Liver (tissue), 8 donors: ENCODE measurements at regions not wholly inside any gene's neighbourhood (a gene's known extent, or its start where the extent isn't known, plus 50 kb on each side); places are given as distances from the start of the nearest gene placed in this dataset.

Source experiments
- DNase-seq: peaks from one replicate; pipeline ENCODE4 v3.0.0-alpha.2; 2017; ENCODE audit warnings: low spot score
- H3K27ac ChIP-seq, 2 donors: one replicate each; pipeline ENCODE4 v1.7.0; 2013; ENCODE audit warnings: inconsistent platforms in 2 of 2, low read length in 2 of 2, control low read depth in 1 of 2, low read depth in 1 of 2, mild to moderate bottlenecking in 1 of 2
- H3K27me3 ChIP-seq, 4 donors: one replicate each; pipeline versions ENCODE4 v1.6.1 to v1.7.0; 2013; ENCODE audit warnings: low read length in 3 of 4, inconsistent platforms in 1 of 4, mild to moderate bottlenecking in 1 of 4, moderate library complexity in 1 of 4; ENCODE audit not compliant: control insufficient read depth in 4 of 4, insufficient read depth in 4 of 4
- H3K36me3 ChIP-seq, 4 donors: one replicate each; pipeline versions ENCODE4 v1.6.1 to v1.7.0; 2013; ENCODE audit warnings: low read length in 3 of 4, mild to moderate bottlenecking in 3 of 4, low read depth in 1 of 4, moderate library complexity in 1 of 4; ENCODE audit not compliant: control insufficient read depth in 4 of 4, insufficient read depth in 3 of 4
- H3K4me1 ChIP-seq, 4 donors: one replicate each; pipeline versions ENCODE4 v1.6.1 to v1.7.0; 2013; ENCODE audit warnings: low read length in 3 of 4, mild to moderate bottlenecking in 3 of 4, moderate library complexity in 1 of 4; ENCODE audit not compliant: control insufficient read depth in 4 of 4, insufficient read depth in 4 of 4
- H3K4me3 ChIP-seq, 3 donors: one replicate each; pipeline versions ENCODE4 v1.6.1 to v1.7.0; 2013; ENCODE audit warnings: low read length in 3 of 3, control low read depth in 1 of 3, low read depth in 1 of 3, mild to moderate bottlenecking in 1 of 3
- H3K9ac ChIP-seq, 2 donors: one replicate each; pipeline ENCODE4 v1.7.0; 2013; ENCODE audit warnings: low read length in 2 of 2, mild to moderate bottlenecking in 2 of 2, moderate library complexity in 2 of 2, control low read depth in 1 of 2, low read depth in 1 of 2
- H3K9me3 ChIP-seq, 4 donors: one replicate each; pipeline versions ENCODE4 v1.6.1 to v1.7.0; 2013; ENCODE audit warnings: low read length in 3 of 4; ENCODE audit not compliant: control insufficient read depth in 4 of 4
- ATF3 ChIP-seq: IDR thresholded peaks from 2 replicates; pipeline ENCODE4 v1.6.1; 2016; ENCODE audit warnings: antibody characterized with exemption
- CTCF ChIP-seq: fragments of 150-350 bp; IDR thresholded peaks from 2 replicates; pipeline ENCODE4 v1.5.1; 2017; ENCODE audit warnings: improper control_type of control experiment, low read depth, low read length; ENCODE audit not compliant: missing input control
- EGR1 ChIP-seq, 2 donors: IDR thresholded peaks; 2 replicates each; pipeline ENCODE4 v1.6.1; 2016 to 2018; ENCODE audit warnings: antibody characterized with exemption in 2 of 2, low read depth in 2 of 2
- FOXA1 ChIP-seq: IDR thresholded peaks from 2 replicates; pipeline ENCODE4 v1.6.1; 2016; ENCODE audit warnings: antibody characterized with exemption
- FOXA2 ChIP-seq: IDR thresholded peaks from 2 replicates; pipeline ENCODE4 v1.6.1; 2016; ENCODE audit warnings: antibody characterized with exemption
- GABPA ChIP-seq, 2 donors: IDR thresholded peaks in 1 of 2; conservative IDR thresholded peaks in 1 of 2; 2 replicates each; pipeline ENCODE4 v1.6.1; 2016; ENCODE audit warnings: antibody characterized with exemption in 2 of 2, mild to moderate bottlenecking in 1 of 2, moderate library complexity in 1 of 2
- HNF4A ChIP-seq, 2 donors: conservative IDR thresholded peaks; 2 replicates each; pipeline ENCODE4 v1.6.1; 2016; ENCODE audit warnings: antibody characterized with exemption in 2 of 2, mild to moderate bottlenecking in 2 of 2
- HNF4G ChIP-seq: IDR thresholded peaks from 2 replicates; pipeline ENCODE4 v1.6.1; 2016; ENCODE audit warnings: antibody characterized with exemption
- JUND ChIP-seq, 2 donors: IDR thresholded peaks; 2 replicates each; pipeline ENCODE4 v1.6.1; 2016; ENCODE audit warnings: antibody characterized with exemption in 2 of 2
- MAX ChIP-seq: IDR thresholded peaks from 2 replicates; pipeline ENCODE4 v1.6.1; 2016; ENCODE audit warnings: antibody characterized with exemption
- NR2F2 ChIP-seq: IDR thresholded peaks from 2 replicates; pipeline ENCODE4 v1.6.1; 2016; ENCODE audit warnings: antibody characterized with exemption
- RAD21 ChIP-seq, 2 donors: IDR thresholded peaks; 2 replicates each; pipeline ENCODE4 v1.6.1; 2016; ENCODE audit warnings: antibody characterized with exemption in 2 of 2, mild to moderate bottlenecking in 2 of 2
- REST ChIP-seq: IDR thresholded peaks from 2 replicates; pipeline ENCODE4 v1.6.1; 2016; ENCODE audit warnings: antibody characterized with exemption, mild to moderate bottlenecking
- RXRA ChIP-seq, 2 donors: IDR thresholded peaks; 2 replicates each; pipeline ENCODE4 v1.6.1; 2017 to 2018; ENCODE audit warnings: antibody characterized with exemption in 2 of 2, mild to moderate bottlenecking in 1 of 2
- SP1 ChIP-seq: IDR thresholded peaks from 2 replicates; pipeline ENCODE4 v1.6.1; 2018; ENCODE audit warnings: antibody characterized with exemption, mild to moderate bottlenecking
- TAF1 ChIP-seq: conservative IDR thresholded peaks from 2 replicates; pipeline ENCODE4 v1.6.1; 2016; ENCODE audit warnings: antibody characterized with exemption, mild to moderate bottlenecking
- YY1 ChIP-seq: IDR thresholded peaks from 2 replicates; pipeline ENCODE4 v1.6.1; 2016; ENCODE audit warnings: antibody characterized with exemption, mild to moderate bottlenecking
- ZBTB33 ChIP-seq: IDR thresholded peaks from 2 replicates; pipeline ENCODE4 v1.6.1; 2016; ENCODE audit warnings: antibody characterized with exemption
- WGBS: extraction: QIAGEN DNeasy Blood & Tissue Kit; methylation state at CpG from one replicate; pipeline ENCODE4 v1.1.7; 2013; 5-methylcytosine and 5-hydroxymethylcytosine counted together
- donor health status: healthy.
- donor health status: healthy.
- donor health status: healthy.
- donor health status: healthy.
- donor health status: healthy.

- H3K4me1 ChIP-seq, result no peaks in the 10 kb centered on the region
- H3K4me3 ChIP-seq, result no peak overlapping the region
- peaks cover 0 to 2% (median 0%) of the 10 kb centered on the region in 4 donors for H3K27me3 ChIP-seq
- H3K9me3 ChIP-seq, result no peaks in the 10 kb centered on the region
- H3K9ac ChIP-seq, result no peak overlapping the region
- 49% methylated on average over 9 of the region's 9 CpGs for WGBS
- no peaks in the 10 kb centered on the region for H3K36me3 ChIP-seq
- no peak for TF ChIP-seq NR2F2
- no peak for TF ChIP-seq JUND (IDR thresholded peaks at IDR 0.05)
- TF ChIP-seq HNF4A (conservative IDR thresholded peaks at IDR 0.05), result no peak
- no peak for DNase-seq
- no peak overlapping the region for H3K27ac ChIP-seq
These were observed 1057.7 kb downstream of the VRK1 start for GRCh38 chr14:97854918-97855317.

- no peaks in the 10 kb centered on the region for H3K4me1 ChIP-seq
- H3K9ac ChIP-seq, result no peak overlapping the region
- H3K9me3 ChIP-seq, result no peaks in the 10 kb centered on the region
- H3K27me3 ChIP-seq, result peaks cover 0 to 2% (median 0%) of the 10 kb centered on the region in 4 donors
- WGBS, result 55% methylated on average over 2 of the region's 2 CpGs
- no peak for DNase-seq
- TF ChIP-seq NR2F2, result no peak
- TF ChIP-seq HNF4G, result no peak
- TF ChIP-seq FOXA2, result no peak
- TF ChIP-seq CTCF, result no peak
- no peak for TF ChIP-seq YY1
- TF ChIP-seq FOXA1, result no peak
- no peak for TF ChIP-seq ZBTB33
- TF ChIP-seq TAF1, result no peak
- TF ChIP-seq SP1, result no peak
- TF ChIP-seq ATF3, result no peak
- TF ChIP-seq GABPA (IDR thresholded peaks at IDR 0.05 in 1 of 2, conservative IDR thresholded peaks at IDR 0.05 in 1 of 2), result no peak
- no peak for TF ChIP-seq RAD21 (IDR thresholded peaks at IDR 0.05)
- TF ChIP-seq HNF4A (conservative IDR thresholded peaks at IDR 0.05), result no peak
- no peak for TF ChIP-seq MAX
- no peak for TF ChIP-seq EGR1 (IDR thresholded peaks at IDR 0.05; ENCODE audit: low read depth in 2 of 2)
- no peak for TF ChIP-seq JUND (IDR thresholded peaks at IDR 0.05)
- no peak for TF ChIP-seq RXRA (IDR thresholded peaks at IDR 0.05)
- no peak for TF ChIP-seq REST
- H3K4me3 ChIP-seq, result no peak overlapping the region
- no peak overlapping the region for H3K27ac ChIP-seq
- no peaks in the 10 kb centered on the region for H3K36me3 ChIP-seq
These were observed 1069.0 kb downstream of the VRK1 start for GRCh38 chr14:97866195-97866594.
